HFFc6 (cell line): ENCODE measurements at regions not wholly inside any gene's neighbourhood (a gene's known extent, or its start where the extent isn't known, plus 50 kb on each side); places are given as distances from the start of the nearest gene placed in this dataset.

ENCODE experiments used
- DNase-seq: peaks from one replicate; pipeline ENCODE4 v3.0.0-alpha.2; 2018
- H3K27ac Mint-ChIP-seq: 2 replicates; pipeline ENCODE4 v1.8.0; 2020; ENCODE audit warnings: mild to moderate bottlenecking, mixed read lengths
- H3K27me3 Mint-ChIP-seq: 2 replicates; pipeline ENCODE4 v1.8.0; 2021; ENCODE audit warnings: mild to moderate bottlenecking, moderate library complexity, mixed read lengths; ENCODE audit not compliant: insufficient read depth
- H3K36me3 Mint-ChIP-seq: 2 replicates; pipeline ENCODE4 v1.8.0; 2021; ENCODE audit warnings: low read depth, mixed read lengths
- H3K4me1 Mint-ChIP-seq: 2 replicates; pipeline ENCODE4 v1.8.0; 2020; ENCODE audit warnings: low read depth, mixed read lengths
- H3K4me3 Mint-ChIP-seq: 2 replicates; pipeline ENCODE4 v1.8.0; 2020; ENCODE audit warnings: mild to moderate bottlenecking, moderate library complexity, mixed read lengths
- H3K9me3 Mint-ChIP-seq: 2 replicates; pipeline ENCODE4 v1.8.0; 2020; ENCODE audit warnings: mild to moderate bottlenecking, mixed read lengths
- CTCF ChIP-seq: fragments of 200-600 bp; sonication (generic); IDR thresholded peaks from 2 replicates; pipeline ENCODE4 v1.5.0; 2021; ENCODE audit warnings: antibody characterized with exemption, mild to moderate bottlenecking

GRCh38 chr4:17018013-17018412 is 119.6 kb upstream of the LDB2 start:
- Mint-ChIP-seq H3K27ac (no peak overlapping the region), H3K36me3 (no peaks in the 10 kb centered on the region), H3K4me1 (peaks cover 37% of the 10 kb centered on the region), H3K9me3 (no peaks in the 10 kb centered on the region), H3K27me3 (no peaks in the 10 kb centered on the region; the same call in 1 of the 2 replicates), H3K4me3 (no peak overlapping the region)
- no peak for TF ChIP-seq CTCF
- no peak for DNase-seq

- peaks cover 52% of the 10 kb centered on the region for H3K4me1 Mint-ChIP-seq
- H3K4me3 Mint-ChIP-seq = no peak overlapping the region
- H3K27ac Mint-ChIP-seq = peak overlapping the region; percentile 59
- DNase-seq = peak; percentile 54
- no peaks in the 10 kb centered on the region for H3K36me3 Mint-ChIP-seq
- H3K27me3 Mint-ChIP-seq = no peaks in the 10 kb centered on the region; the same call in 1 of the 2 replicates
- no peaks in the 10 kb centered on the region for H3K9me3 Mint-ChIP-seq
- TF ChIP-seq CTCF = no peak
Measured at GRCh38 chr4:17013382-17014006, 115.0 kb upstream of the LDB2 start.

- no peaks in the 10 kb centered on the region for H3K27me3 Mint-ChIP-seq
- no peak overlapping the region for H3K27ac Mint-ChIP-seq
- TF ChIP-seq CTCF = no peak
- H3K4me3 Mint-ChIP-seq = no peak overlapping the region
- H3K4me1 Mint-ChIP-seq = peaks cover 43% of the 10 kb centered on the region
- no peaks in the 10 kb centered on the region for H3K9me3 Mint-ChIP-seq
- no peaks in the 10 kb centered on the region for H3K36me3 Mint-ChIP-seq
- no peak for DNase-seq
Measured at GRCh38 chr4:17012451-17012850, 114.0 kb upstream of the LDB2 start.

GRCh38 chr4:17010426-17011087 is 112.1 kb upstream of the LDB2 start:
- no peak for TF ChIP-seq CTCF
- H3K4me1 Mint-ChIP-seq = peaks cover 47% of the 10 kb centered on the region
- no peaks in the 10 kb centered on the region for H3K36me3 Mint-ChIP-seq
- no peaks in the 10 kb centered on the region for H3K27me3 Mint-ChIP-seq
- DNase-seq = no peak
- H3K4me3 Mint-ChIP-seq = no peak overlapping the region
- H3K9me3 Mint-ChIP-seq = no peaks in the 10 kb centered on the region
- H3K27ac Mint-ChIP-seq = no peak overlapping the region

- Mint-ChIP-seq H3K36me3 (no peaks in the 10 kb centered on the region), H3K4me3 (no peak overlapping the region), H3K9me3 (no peaks in the 10 kb centered on the region), H3K27ac (no peak overlapping the region), H3K27me3 (no peaks in the 10 kb centered on the region), H3K4me1 (peaks cover 47% of the 10 kb centered on the region)
- TF ChIP-seq CTCF = no peak
- DNase-seq = no peak
Measured at GRCh38 chr4:17009871-17010367, 111.5 kb upstream of the LDB2 start.
